ENCODE measurements at regions not wholly inside any gene's neighbourhood (a gene's known extent, or its start where the extent isn't known, plus 50 kb on each side); places are given as distances from the start of the nearest gene placed in this dataset.

DNA sequence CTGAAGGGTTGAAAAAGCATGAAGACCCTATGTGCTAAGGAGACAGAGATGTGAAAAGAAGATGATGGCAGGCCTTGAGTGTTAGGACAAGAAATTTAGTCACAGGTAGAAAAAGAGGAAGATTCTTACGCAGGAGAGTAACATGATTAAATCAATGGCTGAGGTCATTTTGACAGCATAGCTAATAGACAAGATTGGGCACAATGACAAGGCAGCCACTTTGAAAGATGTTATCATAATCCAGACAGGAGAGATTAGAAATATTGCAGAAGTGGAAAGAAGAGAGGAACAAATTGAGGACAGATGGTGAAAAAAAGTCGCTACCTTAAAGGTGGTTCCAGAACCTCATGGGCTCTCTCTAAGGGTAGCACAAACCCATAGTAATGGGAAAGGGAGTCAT lies 228.8 kb upstream of the DDHD1 start:
- TF ChIP-seq, protein P1, sequence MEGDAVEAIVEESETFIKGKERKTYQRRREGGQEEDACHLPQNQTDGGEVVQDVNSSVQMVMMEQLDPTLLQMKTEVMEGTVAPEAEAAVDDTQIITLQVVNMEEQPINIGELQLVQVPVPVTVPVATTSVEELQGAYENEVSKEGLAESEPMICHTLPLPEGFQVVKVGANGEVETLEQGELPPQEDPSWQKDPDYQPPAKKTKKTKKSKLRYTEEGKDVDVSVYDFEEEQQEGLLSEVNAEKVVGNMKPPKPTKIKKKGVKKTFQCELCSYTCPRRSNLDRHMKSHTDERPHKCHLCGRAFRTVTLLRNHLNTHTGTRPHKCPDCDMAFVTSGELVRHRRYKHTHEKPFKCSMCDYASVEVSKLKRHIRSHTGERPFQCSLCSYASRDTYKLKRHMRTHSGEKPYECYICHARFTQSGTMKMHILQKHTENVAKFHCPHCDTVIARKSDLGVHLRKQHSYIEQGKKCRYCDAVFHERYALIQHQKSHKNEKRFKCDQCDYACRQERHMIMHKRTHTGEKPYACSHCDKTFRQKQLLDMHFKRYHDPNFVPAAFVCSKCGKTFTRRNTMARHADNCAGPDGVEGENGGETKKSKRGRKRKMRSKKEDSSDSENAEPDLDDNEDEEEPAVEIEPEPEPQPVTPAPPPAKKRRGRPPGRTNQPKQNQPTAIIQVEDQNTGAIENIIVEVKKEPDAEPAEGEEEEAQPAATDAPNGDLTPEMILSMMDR (IDR thresholded peaks at IDR 0.05; ENCODE audit: low read length), result no peak
- no peak for TF ChIP-seq EZH2 (IDR thresholded peaks at IDR 0.05; ENCODE audit: borderline replicate concordance, low read length)
